ENCODE measurements at regions not wholly inside any gene's neighbourhood (a gene's known extent, or its start where the extent isn't known, plus 50 kb on each side); places are given as distances from the start of the nearest gene placed in this dataset.
"Not testable (repeated sequence)": the region's sequence is repeated elsewhere in the genome, so short reads cannot be mapped to it uniquely, and the experiment has no call there.

DNA sequence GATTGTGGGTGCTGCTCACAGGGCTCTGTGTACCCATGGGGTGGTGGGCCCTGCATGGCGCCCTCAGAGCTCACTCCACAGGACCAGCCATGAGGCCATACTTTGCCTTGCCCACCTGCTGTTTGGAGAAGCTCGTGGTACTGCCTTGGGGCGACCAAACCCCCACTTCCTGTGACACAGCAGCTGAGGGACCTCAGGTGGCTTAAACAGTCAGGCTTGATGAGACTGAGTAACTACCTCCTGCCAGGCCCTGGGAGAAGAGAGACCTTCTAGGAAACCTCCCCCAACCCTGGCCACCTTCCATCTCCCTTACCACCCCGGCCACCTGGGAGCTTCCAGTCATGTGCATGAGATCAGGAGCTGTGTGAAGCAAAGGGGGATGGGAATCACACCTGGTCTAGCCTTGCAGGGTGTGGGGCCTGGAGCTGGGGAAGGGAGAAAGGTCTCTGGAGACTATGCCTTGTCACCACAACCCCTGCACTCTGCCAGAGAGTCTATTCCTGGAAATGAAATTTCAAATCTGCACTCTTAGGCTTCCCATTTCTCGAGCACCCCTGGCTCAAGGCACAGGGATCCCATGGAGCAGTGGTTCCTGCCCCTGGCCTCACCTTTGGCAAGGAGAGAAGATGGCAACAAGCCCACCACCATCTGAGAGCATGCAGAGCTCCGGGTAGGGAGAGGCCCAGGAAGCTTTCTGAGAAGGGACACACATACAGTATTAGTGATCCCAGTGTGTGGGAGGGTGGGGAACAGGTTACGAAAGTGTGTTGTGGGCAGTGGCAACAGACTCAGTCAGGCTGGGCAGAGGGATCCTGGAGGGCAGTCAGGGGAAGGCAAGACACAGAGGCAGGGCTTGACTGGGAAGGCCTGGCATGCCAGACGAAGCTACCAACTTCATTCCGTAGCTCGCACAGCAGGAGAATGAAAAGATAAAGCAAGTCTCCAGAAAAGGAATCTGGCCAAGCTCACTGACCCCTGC, 125.0 kb downstream of the URI1 start:
- Mint-ChIP-seq H3K27ac (no peak overlapping the region), H3K9me3 (no peaks in the 10 kb centered on the region), H3K27me3 (no peaks in the 10 kb centered on the region), H3K36me3 (ENCODE audit: low read depth) (no peaks in the 10 kb centered on the region), H3K4me1 (ENCODE audit: low read depth) (no peaks in the 10 kb centered on the region), H3K4me3 (no peak overlapping the region)

- not testable (repeated sequence) for H3K27me3 Mint-ChIP-seq; H3K36me3 Mint-ChIP-seq (ENCODE audit: low read depth); H3K4me3 Mint-ChIP-seq; H3K27ac Mint-ChIP-seq; H3K4me1 Mint-ChIP-seq (ENCODE audit: low read depth); H3K9me3 Mint-ChIP-seq
Observed at GRCh38 chr19:30067956-30068506, 126.0 kb downstream of the URI1 start.

DNA sequence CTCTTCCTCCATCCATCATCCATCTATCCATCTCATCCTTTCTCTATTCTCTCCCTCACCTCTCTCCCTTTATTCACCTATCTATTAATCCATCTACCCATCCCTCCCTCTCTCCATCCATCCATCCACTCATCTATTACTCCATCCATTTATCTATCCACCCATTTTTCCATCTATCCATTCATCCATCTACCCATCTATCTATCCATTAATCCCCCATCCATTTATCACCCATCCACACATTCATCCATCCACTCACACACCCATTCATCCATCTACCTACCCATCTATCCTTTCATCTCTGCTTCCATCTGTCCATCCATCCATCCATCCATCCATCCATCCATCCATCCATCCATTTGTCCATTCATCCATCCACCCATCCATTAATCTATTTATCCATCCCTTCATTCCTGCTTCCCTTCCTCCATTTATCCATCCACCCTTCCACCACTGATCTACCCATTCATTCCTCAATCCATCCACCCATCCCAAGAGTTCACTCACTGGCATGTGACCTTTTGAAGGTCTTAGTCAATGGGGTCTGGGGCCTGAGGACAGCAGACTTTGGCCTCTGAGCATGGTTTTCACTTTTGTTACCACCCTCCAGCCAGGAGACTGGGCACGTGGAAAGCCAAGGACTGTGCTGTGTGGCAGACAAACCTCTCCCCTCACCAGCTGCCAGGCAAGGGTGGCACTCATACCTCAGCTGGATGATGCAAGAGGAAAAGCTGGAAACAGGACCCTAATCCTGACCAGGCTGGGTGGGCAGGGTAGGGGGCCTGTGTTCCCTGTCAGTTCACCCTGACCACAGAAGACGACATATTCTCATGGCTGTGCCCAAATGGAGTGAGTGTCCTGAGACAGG, 126.7 kb downstream of the URI1 start:
- H3K4me3 Mint-ChIP-seq = no peak overlapping the region
- no peaks in the 10 kb centered on the region for H3K36me3 Mint-ChIP-seq (ENCODE audit: low read depth)
- H3K27me3 Mint-ChIP-seq = no peaks in the 10 kb centered on the region
- H3K4me1 Mint-ChIP-seq (ENCODE audit: low read depth) = no peaks in the 10 kb centered on the region
- H3K27ac Mint-ChIP-seq = no peak overlapping the region
- H3K9me3 Mint-ChIP-seq = no peaks in the 10 kb centered on the region

DNA sequence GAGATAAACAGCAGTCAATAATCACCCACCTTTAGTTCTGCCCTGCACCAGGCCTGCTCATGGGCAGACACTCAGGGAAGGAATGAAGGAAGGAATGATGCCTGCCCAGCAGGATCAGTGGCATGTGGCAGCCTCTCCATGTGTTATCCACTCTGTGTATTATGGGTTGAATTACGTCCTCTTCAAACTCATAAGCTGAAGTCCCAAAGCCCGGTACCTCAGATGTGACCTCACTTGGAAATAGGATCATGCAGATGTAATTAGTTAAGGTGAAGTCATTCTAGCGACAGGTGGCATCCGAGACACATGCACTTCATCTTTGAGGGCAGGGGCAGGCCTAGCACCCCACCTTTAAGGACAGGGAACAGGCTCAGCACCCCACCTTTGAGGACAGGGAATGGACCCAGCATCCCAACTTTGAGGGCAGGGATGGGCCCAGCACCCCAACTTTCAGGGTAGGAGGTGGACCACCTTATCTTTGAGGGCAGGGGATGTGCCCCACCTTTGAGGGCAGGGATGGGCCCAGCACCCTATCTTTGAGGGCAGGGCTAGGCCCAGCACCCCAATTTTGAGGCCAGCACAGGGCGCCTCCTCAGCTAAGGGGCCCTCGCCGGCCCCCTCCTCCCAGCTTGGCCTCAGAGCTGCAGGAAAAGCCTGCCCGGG, 127.6 kb downstream of the URI1 start:
- H3K27me3 Mint-ChIP-seq = no peaks in the 10 kb centered on the region
- no peaks in the 10 kb centered on the region for H3K9me3 Mint-ChIP-seq
- H3K4me1 Mint-ChIP-seq (ENCODE audit: low read depth) = no peaks in the 10 kb centered on the region
- H3K27ac Mint-ChIP-seq = no peak overlapping the region
- no peaks in the 10 kb centered on the region for H3K36me3 Mint-ChIP-seq (ENCODE audit: low read depth)
- no peak overlapping the region for H3K4me3 Mint-ChIP-seq

DNA sequence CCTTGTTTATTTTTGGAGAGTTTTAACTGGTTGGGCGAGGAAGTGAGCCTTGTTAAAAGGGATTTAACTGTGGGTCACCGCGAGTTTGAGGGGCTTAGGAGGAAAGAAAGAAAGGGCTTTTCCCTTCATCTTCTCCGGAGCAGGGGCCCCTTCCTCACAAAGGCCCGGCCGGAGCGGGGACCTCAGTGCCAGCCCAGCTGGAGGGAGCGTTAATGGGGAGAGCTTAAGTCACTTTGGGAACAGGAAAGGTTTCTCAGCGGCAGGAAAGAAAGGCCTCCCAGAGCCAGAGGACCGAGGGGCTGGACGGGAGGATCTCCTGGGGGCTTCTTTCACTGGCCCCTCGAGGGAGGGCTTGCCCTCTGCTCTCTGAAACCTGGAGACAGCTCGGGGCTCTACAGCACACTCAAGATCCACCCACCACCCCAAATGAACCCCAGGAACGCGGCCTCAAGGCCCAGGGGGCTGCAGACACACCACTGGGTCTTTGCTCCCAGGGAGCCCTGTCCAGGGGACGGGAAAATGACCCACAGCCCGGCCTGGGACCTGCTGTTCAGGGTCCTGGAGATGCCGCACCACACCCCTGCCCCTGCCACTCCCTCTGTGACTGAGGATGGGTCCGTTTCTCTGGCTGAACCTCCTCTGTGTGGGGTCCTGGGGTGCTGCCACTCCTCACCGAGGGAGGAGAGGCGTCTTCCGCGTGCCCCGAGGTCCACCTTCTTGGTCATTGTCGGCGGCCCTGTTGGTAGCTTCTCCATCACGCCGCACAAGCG, 128.3 kb downstream of the URI1 start:
- Mint-ChIP-seq H3K27ac (no peak overlapping the region), H3K36me3 (ENCODE audit: low read depth) (no peaks in the 10 kb centered on the region), H3K27me3 (no peaks in the 10 kb centered on the region), H3K9me3 (no peaks in the 10 kb centered on the region), H3K4me3 (no peak overlapping the region), H3K4me1 (ENCODE audit: low read depth) (no peaks in the 10 kb centered on the region)

- H3K9me3 Mint-ChIP-seq = no peaks in the 10 kb centered on the region
- no peaks in the 10 kb centered on the region for H3K4me1 Mint-ChIP-seq (ENCODE audit: low read depth)
- peaks cover 4% of the 10 kb centered on the region for H3K27me3 Mint-ChIP-seq
- no peak overlapping the region for H3K4me3 Mint-ChIP-seq
- no peaks in the 10 kb centered on the region for H3K36me3 Mint-ChIP-seq (ENCODE audit: low read depth)
- H3K27ac Mint-ChIP-seq = no peak overlapping the region
Observed at GRCh38 chr19:30070968-30071632, 129.1 kb downstream of the URI1 start.

GRCh38 chr19:30071871-30072270, 129.8 kb downstream of the URI1 start:
- Mint-ChIP-seq H3K36me3 (ENCODE audit: low read depth) (no peaks in the 10 kb centered on the region), H3K9me3 (no peaks in the 10 kb centered on the region), H3K27ac (no peak overlapping the region), H3K4me3 (no peak overlapping the region), H3K27me3 (peaks cover 4% of the 10 kb centered on the region), H3K4me1 (ENCODE audit: low read depth) (no peaks in the 10 kb centered on the region)

DNA sequence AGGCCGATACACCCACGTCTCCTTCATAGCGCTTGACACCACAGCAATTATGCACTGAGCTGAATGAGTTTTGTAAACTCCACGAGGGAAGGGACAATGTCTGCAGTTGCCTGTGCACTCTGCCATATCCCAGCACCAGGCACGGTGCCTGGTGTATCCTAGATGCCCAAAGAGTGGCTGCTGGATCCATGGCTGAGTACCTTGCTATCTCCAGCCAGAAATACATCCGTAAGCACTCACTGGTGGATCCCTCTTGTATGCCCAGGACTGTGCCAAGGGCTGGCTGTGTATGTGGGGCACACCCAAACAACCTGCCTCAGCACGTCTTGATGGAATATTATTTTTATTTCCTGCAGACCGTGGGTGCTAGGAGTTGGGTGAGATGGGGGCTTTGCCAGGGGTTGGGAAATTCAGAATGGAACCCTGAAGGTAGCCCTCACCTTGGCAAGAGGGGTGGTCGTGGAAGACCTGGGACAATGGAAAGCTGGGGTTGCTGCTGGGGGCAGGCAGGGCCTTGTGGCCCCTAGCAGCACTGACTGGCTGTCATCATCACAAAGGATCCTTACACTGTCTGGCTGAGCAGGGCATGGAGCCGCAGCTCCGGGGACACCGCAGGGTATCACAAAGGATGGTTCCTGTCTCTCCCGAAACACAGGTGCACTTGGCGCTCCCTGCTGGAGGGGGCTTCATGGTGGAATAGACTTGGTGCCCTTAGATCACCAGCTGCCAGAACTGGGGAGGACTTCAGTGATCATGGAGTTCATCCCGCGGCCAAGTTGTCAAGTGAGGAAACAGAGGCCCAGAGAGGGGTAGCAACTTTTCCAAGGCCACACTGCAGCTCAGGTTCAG, 131.3 kb downstream of the URI1 start:
- no peaks in the 10 kb centered on the region for H3K4me1 Mint-ChIP-seq (ENCODE audit: low read depth)
- no peak overlapping the region for H3K27ac Mint-ChIP-seq
- peaks cover 4% of the 10 kb centered on the region for H3K27me3 Mint-ChIP-seq
- no peak overlapping the region for H3K4me3 Mint-ChIP-seq
- no peaks in the 10 kb centered on the region for H3K9me3 Mint-ChIP-seq
- H3K36me3 Mint-ChIP-seq (ENCODE audit: low read depth) = no peaks in the 10 kb centered on the region

DNA sequence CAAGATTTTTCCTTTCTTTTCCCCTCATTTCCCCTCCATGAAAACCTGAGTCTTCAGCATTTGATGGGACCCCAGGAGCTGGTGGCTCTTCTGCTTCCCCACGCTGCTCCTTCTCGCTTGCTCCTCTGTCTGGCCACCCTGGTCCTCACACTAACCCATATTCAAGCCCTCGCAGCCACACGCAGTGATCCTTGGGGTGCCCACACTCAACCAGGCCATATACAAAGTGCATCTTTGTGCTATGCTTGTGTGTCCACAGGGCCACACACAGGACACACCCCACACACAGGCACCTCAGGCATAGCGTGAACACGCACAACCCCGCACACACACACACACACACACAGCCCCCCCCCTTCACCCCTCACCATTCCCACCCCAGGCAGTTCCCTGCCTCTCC, 132.1 kb downstream of the URI1 start:
- Mint-ChIP-seq H3K27me3 (peaks cover 4% of the 10 kb centered on the region), H3K27ac (no peak overlapping the region), H3K4me1 (ENCODE audit: low read depth) (no peaks in the 10 kb centered on the region), H3K9me3 (no peaks in the 10 kb centered on the region), H3K4me3 (no peak overlapping the region), H3K36me3 (ENCODE audit: low read depth) (no peaks in the 10 kb centered on the region)

DNA sequence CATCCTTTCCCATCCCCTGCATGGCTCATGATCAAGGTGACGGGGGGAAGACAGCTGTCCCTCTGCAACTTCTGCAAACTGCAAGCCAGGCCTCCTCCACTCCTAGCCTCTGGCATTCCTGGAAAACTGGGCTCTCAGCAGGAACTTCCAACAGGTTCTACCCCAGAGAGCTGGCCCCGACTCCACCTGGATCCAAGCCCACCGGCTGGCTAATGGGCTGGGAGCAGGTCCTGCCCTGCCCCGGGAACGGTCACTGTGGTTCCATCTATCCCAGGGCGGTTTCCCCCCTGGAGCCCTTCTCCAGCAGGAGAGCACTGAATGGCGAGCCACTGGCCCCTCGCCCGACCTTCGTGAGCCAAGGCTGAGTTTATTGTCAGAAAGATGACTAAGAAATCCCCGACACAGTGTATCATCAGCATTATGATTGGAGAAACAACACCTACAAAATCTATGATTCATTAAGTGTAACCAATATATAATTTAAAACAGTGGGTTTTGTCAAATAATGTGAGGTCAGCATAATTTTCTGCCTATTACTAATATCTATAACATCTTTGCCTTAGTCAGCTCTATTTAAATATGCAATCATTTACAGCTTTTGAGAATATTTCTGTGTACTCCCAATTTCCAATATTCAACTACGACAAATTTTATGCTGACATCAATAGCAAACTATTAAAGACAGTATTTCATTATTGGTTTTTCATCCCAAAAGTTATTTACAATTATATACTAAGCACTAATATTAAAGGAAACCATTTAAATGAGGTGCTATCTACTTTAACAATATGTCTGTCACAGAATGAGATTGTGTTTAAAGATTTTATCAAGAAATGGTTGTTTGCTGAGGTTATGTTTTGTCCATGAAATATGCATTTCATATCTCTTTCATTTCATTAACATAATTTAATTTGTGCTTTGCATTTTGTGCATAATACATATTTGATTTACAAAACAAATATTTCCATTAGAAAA, 133.0 kb downstream of the URI1 start:
- Mint-ChIP-seq H3K4me1 (ENCODE audit: low read depth) (no peaks in the 10 kb centered on the region), H3K27ac (no peak overlapping the region), H3K9me3 (no peaks in the 10 kb centered on the region), H3K4me3 (no peak overlapping the region), H3K27me3 (peaks cover 4% of the 10 kb centered on the region), H3K36me3 (ENCODE audit: low read depth) (no peaks in the 10 kb centered on the region)

DNA sequence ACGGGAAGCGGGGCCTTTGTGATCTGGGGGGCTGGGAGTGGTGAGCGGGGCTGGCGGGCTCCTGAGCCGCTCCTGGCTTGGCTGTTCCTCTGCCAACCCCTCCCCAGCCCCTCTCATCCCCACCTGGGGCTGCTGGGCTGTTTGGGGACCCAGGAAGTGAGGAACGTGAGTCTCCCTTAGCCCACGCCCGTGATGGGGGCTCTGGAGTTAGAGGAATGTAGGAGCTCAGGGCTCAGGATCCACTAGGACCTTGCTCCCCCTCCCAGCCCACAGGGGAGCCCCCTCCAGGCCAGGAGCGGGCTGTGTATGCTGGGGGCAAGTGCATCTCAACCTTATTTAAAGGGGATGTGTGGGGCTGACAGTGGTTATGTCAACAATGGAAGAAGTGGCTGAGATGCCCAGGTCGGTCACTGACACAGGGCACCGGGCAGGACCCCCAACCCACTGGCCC, 134.1 kb downstream of the URI1 start:
- no peaks in the 10 kb centered on the region for H3K9me3 Mint-ChIP-seq
- peaks cover 4% of the 10 kb centered on the region for H3K27me3 Mint-ChIP-seq
- H3K4me3 Mint-ChIP-seq = no peak overlapping the region
- no peaks in the 10 kb centered on the region for H3K4me1 Mint-ChIP-seq (ENCODE audit: low read depth)
- no peak overlapping the region for H3K27ac Mint-ChIP-seq
- H3K36me3 Mint-ChIP-seq (ENCODE audit: low read depth) = no peaks in the 10 kb centered on the region

All from stimulated activated naive CD8-positive, alpha-beta T cell treated with anti-CD3 and anti-CD28 coated beads, Interleukin-15, Interleukin-2, amounts not matched to agents 100 ng/mL and 50 ng/mL, for 24 hours (primary cell).